Stimulated activated CD4-positive, alpha-beta T cell treated with anti-CD3 and anti-CD28 coated beads, Interleukin-15, amount 100 ng/mL, for 24 hours (primary cell): ENCODE measurements at regions not wholly inside any gene's neighbourhood (a gene's known extent, or its start where the extent isn't known, plus 50 kb on each side); places are given as distances from the start of the nearest gene placed in this dataset.
"Not testable (repeated sequence)": the region's sequence is repeated elsewhere in the genome, so short reads cannot be mapped to it uniquely, and the experiment has no call there.

Experiments used
- DNase-seq: peaks from one replicate; pipeline ENCODE4 v3.0.0-alpha.2; 2020

DNA sequence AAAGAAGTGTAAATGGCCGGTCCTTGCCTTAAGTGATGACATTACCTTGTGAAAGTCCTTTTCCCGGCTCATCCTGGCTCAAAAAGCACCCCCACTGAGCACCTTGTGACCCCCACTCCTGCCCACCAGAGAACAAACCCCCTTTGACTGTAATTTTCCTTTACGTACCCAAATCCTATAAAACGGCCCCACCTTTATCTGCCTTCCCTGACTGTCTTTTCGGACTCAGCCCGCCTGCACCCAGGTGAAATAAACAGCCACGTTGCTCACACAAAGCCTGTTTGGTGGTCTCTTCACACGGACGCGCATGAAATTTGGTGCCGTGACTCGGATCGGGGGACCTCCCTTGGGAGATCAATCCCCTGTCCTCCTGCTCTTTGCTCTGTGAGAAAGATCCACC is 112.4 kb downstream of the NPY start:
- not testable (repeated sequence) for DNase-seq

GRCh38 chr7:24401628-24402593 is 117.9 kb downstream of the NPY start:
- no peak for DNase-seq

DNA sequence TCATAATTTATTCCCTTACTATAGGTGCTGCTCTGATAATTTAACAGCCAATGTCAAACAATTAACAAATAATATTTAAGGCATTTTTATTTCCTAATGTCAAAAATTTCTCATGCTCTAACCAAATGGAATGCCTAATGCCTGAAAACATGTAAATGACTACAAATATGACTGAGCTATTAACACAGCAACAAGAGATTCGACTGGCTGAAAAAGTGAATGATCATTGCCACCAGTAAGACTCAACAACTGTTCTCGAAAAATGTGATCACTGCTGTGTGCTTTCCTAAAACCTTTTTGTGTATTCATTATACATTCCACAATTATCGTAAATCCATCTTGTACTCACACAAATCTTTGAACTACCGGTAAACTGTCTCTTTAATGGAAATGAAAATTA is 118.7 kb downstream of the NPY start:
- no peak for DNase-seq

DNA sequence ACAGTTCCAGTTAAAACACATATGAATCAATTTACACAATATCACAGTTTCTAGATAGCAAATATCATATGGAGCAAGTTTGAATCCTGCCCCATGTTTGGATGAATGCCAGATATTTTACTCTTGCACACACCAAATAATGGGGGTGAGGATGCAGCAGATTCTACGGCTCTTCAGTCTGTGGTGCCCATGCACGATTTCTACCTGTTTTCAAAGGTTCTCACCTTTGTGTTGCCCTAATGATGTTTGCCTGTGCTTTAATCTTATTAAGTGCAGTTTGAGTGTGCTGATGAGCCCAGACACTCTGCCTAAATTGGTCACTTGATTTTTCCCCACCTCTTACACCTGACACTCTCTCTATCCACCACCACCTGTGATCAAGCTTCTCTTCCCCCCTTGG is 119.6 kb downstream of the NPY start:
- DNase-seq: no peak

DNA sequence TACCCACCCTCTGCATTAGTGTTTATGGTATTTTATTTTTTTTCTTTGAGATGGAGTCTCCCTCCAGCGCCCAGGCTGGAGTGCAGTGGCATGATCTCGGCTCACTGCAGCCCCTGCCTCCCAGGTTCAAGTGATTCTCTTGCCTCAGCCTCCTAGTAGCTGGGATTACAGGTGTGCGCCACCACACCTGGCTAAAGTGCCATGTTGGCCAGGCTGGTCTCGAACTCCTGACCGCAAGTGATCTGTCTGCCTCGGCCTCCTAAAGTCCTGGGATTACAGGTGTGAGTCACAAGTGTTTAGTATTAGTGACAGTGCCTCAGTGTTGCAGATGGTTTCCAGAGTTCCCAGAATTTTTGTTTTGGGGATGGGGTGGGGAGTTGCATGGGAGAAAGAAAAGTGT is 120.3 kb downstream of the NPY start:
- no peak for DNase-seq

DNA sequence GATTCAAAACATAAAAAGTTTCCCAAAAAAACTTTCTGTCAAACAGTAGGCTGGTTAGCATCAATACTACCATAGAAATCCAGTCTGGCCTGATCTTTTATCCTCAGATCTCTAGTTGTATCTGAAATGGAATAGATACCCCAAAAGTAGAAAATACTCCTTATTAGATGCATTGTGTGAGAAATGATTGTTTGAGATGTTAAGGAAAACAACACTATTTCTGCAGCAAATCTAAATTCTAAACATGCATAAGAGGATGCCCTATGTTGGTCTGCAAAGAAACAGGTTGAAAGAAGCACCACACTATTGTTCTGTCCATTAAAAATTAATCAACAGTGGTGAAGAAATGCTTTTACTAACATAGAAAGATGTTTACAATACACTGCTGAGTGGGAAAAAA is 121.0 kb downstream of the NPY start:
- no peak for DNase-seq

- no peak for DNase-seq
Observed at GRCh38 chr7:24406053-24406788, 122.2 kb downstream of the NPY start.

DNA sequence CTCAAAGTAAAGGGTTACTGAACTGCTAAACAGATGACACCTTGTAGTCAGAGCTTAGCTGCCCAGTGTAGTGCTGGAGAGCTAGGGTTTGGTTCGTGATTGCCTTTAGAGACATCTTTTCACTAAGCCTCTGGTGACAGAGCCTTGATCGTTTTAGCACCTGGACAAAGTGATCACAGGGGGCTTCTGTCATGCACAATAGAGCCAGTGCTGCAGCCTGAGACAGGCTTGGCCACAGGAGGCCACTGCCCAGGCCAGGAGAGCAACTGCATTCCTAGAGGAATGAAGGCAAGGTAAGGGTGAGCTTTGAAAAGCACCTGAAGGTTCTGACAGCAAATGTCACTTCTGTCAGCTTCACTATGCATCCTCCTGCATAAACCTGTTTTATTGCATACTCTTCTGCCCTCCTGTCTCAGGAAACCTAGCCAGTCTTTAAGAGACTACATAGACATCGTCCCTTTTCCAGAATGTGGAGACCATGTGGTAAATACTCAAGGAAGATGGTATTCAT is 122.9 kb downstream of the NPY start:
- DNase-seq: no peak

- no peak for DNase-seq
Observed at GRCh38 chr7:24407965-24408364, 124.0 kb downstream of the NPY start.

DNA sequence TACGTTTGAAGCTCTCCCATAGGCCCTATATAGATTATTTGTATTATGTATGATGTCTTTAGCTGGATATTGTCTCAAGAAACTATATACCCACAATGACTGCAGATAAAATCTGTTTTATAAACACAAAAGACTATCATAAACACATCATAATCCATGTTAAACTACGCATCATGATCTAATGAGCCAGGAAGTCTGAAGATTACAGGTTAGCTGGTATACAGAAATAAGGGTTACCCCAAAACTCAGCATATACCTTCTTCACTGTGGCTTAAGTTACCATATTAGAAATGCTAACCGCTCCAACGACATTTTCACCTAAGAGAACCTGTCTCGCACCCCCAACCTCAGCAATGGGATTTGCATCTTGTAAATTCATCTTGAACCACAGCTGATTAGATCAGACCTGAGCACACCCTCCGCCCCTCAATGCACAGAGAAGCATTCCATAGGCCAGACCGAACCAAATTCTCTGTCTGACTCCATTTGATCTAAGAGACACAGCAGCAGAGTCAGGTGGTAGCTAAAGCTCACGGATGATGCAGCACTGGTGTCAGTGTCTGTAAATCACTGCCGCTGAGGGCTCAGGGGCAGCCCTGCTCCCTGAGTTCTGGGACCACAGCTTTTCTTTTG is 124.9 kb downstream of the NPY start:
- no peak for DNase-seq

DNA sequence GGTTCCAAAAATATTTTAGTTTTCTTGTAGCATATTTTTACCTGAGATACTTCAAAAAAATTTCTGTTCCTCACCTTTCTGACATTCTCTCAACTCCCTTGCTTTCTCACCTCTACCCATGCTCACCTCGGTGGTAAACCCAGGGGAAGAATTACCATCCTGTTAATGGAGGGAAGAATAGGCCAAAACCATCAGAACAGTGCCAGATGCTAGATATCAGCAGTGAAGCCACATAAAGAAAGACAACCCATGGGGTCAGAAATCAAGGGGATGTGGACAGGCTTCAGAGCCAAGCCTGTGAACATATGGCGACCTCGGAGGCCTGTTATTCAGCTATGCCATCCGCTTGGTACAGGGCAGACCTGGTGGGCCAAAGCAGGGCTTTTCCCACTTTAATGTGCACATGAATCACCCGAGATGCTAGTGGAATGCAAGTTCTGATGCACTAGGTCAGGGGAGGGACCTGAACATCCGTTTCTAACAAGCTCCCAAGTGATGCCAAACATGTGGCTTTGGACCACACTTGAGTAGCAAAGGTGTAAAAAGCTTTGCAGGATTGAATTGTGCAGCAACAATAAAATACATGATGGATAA is 125.5 kb downstream of the NPY start:
- DNase-seq: no peak

- DNase-seq: no peak
Observed at GRCh38 chr7:24411226-24411625, 127.2 kb downstream of the NPY start.

DNA sequence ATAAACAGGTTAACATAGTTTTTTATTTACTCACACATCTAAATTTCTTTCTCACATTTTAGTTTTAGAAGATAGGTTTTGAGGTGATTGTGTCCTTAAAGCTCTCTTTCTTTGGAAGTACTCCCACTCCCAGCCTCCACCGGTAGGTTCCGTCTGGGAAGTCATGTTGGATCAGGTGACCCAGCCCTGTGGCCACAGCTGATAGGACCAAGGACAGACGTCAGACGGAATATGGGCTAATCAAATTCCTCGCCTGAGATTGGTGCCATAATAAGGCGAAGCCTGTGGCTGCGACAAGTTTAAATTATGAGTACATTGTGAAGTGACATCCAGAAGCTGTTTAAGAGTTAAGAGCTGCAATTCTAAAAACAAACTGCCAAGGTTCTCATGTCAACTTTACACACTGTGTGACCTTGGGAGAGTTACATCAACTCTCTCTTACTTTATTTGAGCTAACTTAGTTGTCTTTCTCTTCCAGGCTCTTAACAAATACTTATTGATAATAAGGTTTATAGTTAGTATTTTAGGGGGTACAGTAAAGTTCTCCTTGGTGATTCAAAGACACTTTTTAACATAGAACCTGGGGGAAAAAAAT is 133.6 kb downstream of the NPY start:
- no peak for DNase-seq

DNA sequence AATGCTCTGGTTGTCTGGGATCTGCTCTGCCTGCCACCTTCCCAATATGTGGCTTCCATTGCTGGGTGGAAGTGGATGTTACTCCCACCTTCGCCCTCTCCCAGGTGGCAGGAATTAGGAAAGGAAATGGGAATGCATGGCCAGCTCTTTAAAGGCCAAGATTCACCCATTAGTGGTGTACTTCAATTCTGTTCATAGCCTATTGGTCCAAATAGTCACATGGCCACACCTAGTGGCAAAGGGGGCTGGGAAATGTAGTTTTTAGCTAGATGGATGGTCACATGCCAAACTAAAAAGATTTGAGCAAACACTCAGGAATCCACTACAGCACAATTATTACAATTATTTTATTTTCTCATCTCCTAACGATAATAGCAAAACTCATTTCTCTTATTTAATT is 135.1 kb downstream of the NPY start:
- DNase-seq: no peak

DNA sequence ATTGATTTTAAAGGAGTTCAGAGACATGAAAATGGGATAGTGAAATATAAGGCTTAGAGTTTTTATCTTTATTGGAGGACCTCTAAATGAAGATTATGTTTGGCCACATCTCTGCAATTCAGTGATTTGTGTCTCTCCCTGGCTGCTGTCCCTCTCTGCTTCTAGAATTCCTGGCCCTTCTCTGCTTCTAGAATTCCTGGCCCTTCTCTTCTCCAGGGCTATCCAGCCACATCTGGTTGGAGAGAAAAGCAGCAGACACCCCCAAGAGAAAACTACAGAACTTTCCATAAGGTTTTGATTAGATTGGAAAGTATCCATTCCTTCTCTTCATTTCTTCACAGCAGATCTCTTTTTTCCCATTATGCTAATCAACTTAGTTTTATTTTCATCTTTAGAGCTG is 135.5 kb downstream of the NPY start:
- no peak for DNase-seq

- DNase-seq: no peak
Observed at GRCh38 chr7:24422441-24423010, 138.5 kb downstream of the NPY start.

GRCh38 chr7:24425664-24426063 is 141.7 kb downstream of the NPY start:
- DNase-seq: no peak

DNA sequence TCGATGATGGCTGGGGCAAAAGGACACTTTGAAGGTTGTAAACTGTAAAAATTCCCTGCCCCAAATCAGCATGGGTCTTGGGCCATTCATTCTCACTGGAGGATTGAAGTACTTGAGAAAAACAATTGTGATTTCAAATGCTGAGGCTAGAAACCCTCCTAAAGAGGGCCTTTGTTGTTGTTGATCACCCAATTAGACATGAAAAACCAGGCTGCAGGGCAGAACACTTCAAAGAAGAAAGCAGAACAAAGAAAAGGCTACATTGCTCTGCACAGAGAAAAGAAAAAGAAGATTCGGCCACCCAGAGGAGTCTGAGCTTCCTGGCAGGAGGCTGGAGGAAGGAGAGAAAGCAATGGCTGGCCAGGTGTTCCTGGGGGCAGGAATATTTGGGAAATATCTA is 143.1 kb downstream of the NPY start:
- DNase-seq: no peak

- no peak for DNase-seq
Observed at GRCh38 chr7:24428676-24429075, 144.6 kb upstream of the PALS2 start.

- no peak for DNase-seq
Observed at GRCh38 chr7:24432677-24433076, 140.6 kb upstream of the PALS2 start.

DNA sequence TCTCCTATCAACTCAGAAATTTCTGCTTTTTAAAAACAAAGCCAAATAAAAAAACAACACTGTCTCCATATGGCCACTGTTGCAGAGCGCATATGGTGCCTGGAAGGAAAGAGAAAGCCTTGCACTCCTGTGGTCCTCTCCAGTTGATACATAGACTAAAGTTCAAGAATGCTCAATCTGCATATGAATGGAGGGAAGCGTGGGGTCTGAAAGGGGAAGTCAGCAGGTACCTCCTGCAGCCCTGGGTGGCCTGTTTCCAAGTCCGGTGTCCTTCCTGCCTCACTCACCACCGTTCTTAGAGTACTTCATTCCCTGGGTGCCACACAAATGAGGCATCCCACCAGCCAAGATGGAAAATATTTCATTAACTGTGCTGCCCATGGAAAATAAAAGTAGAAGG is 138.3 kb upstream of the PALS2 start:
- no peak for DNase-seq
